Karpas-422 (cell line): ENCODE measurements at regions not wholly inside any gene's neighbourhood (a gene's known extent, or its start where the extent isn't known, plus 50 kb on each side); places are given as distances from the start of the nearest gene placed in this dataset.
A peak's percentile ranks its signal among the peaks of the same experiment; 100 is the strongest.
"Not testable (repeated sequence)": the region's sequence is repeated elsewhere in the genome, so short reads cannot be mapped to it uniquely, and the experiment has no call there.

ENCODE experiments used
- DNase-seq: peaks from one replicate; pipeline ENCODE4 v3.0.0-alpha.2; 2015
- H2AFZ ChIP-seq: fragments of 200-600 bp; sonication (generic); 2 replicates; pipeline ENCODE4 v1.6.1; 2014; ENCODE audit warnings: antibody characterized with exemption, low read length, mixed read lengths
- H3K27ac ChIP-seq: fragments of 200-600 bp; sonication (generic); 2 replicates; pipeline ENCODE4 v1.5.1; 2014; ENCODE audit warnings: mild to moderate bottlenecking, low read length, moderate library complexity
- H3K27me3 ChIP-seq: fragments of 200-600 bp; sonication (generic); 2 replicates; pipeline ENCODE4 v1.6.1; 2014; ENCODE audit warnings: low read length, mixed read lengths
- H3K36me3 ChIP-seq: fragments of 200-600 bp; sonication (generic); 2 replicates; pipeline ENCODE4 v1.6.1; 2014; ENCODE audit warnings: low read length, mixed read lengths; ENCODE audit not compliant: insufficient read depth
- H3K4me1 ChIP-seq: fragments of 200-600 bp; sonication (generic); 2 replicates; pipeline ENCODE4 v1.6.1; 2014; ENCODE audit warnings: mild to moderate bottlenecking, low read length, mixed read lengths
- H3K4me2 ChIP-seq: fragments of 200-600 bp; sonication (generic); 2 replicates; pipeline ENCODE4 v1.6.1; 2014; ENCODE audit warnings: low read length, low read depth, mild to moderate bottlenecking; ENCODE audit not compliant: poor library complexity, severe bottlenecking
- H3K4me3 ChIP-seq: fragments of 200-600 bp; sonication (generic); 2 replicates; pipeline ENCODE4 v1.5.1; 2014; ENCODE audit warnings: mild to moderate bottlenecking, antibody characterized with exemption, low read length, mixed read lengths
- H3K79me2 ChIP-seq: fragments of 200-600 bp; sonication (generic); 2 replicates; pipeline ENCODE4 v1.6.1; 2014; ENCODE audit warnings: mild to moderate bottlenecking, low read length, mixed read lengths
- H3K9ac ChIP-seq: fragments of 200-600 bp; sonication (generic); 2 replicates; pipeline ENCODE4 v1.6.0; 2014; ENCODE audit warnings: low read length
- H3K9me2 ChIP-seq: fragments of 200-600 bp; sonication (generic), shearing (Covaris generic); replicated peaks from 2 replicates; pipeline ENCODE4 v1.6.0; 2014; ENCODE audit warnings: mild to moderate bottlenecking, low read length, moderate library complexity; ENCODE audit not compliant: insufficient read depth
- H3K9me3 ChIP-seq: fragments of 300-700, 200-600 bp; sonication (generic); 2 replicates; pipeline ENCODE4 v1.6.1; 2014; ENCODE audit warnings: low read length, mixed read lengths
- H4K20me1 ChIP-seq: fragments of 200-600 bp; sonication (generic); 2 replicates; pipeline ENCODE4 v1.6.1; 2014; ENCODE audit warnings: mild to moderate bottlenecking, antibody characterized with exemption, low read length, low read depth; ENCODE audit not compliant: insufficient read depth

GRCh38 chr6:126217497-126217896, 122.4 kb upstream of the CENPW start:
- Histone ChIP-seq H2AFZ (no peak overlapping the region), H3K27me3 (no peaks in the 10 kb centered on the region), H3K27ac (no peak overlapping the region), H3K36me3 (peaks cover 6% of the 10 kb centered on the region; the same call in 1 of the 2 replicates), H3K9me2 (no peaks in the 10 kb centered on the region), H3K9ac (no peak overlapping the region), H3K4me1 (no peaks in the 10 kb centered on the region), H3K4me3 (no peak overlapping the region), H3K4me2 (no peak overlapping the region), H4K20me1 (no peaks in the 10 kb centered on the region), H3K79me2 (no peaks in the 10 kb centered on the region), H3K9me3 (peaks cover 5% of the 10 kb centered on the region; the same call in 1 of the 2 replicates)
- no peak for DNase-seq

- H2AFZ ChIP-seq, H3K4me3 ChIP-seq, H3K9me2 ChIP-seq, H3K27ac ChIP-seq, DNase-seq, H3K79me2 ChIP-seq, H3K4me1 ChIP-seq, H4K20me1 ChIP-seq, H3K27me3 ChIP-seq, H3K36me3 ChIP-seq, H3K4me2 ChIP-seq, H3K9ac ChIP-seq, H3K9me3 ChIP-seq: not testable (repeated sequence)
These were observed 119.0 kb upstream of the CENPW start for GRCh38 chr6:126220901-126221300.

GRCh38 chr6:126227833-126228702, 111.8 kb upstream of the CENPW start:
- Histone ChIP-seq H3K4me1 (peaks cover 5% of the 10 kb centered on the region), H4K20me1 (no peaks in the 10 kb centered on the region), H3K9me2 (0 out of 2 replicates have a peak, but pooled peaks cover 2% of the 10 kb centered on the region), H2AFZ (no peak overlapping the region), H3K36me3 (no peaks in the 10 kb centered on the region), H3K9me3 (no peaks in the 10 kb centered on the region), H3K4me2 (no peak overlapping the region), H3K27ac (no peak overlapping the region), H3K4me3 (no peak overlapping the region), H3K27me3 (no peaks in the 10 kb centered on the region), H3K79me2 (no peaks in the 10 kb centered on the region), H3K9ac (no peak overlapping the region)
- no peak for DNase-seq

GRCh38 chr6:126232671-126233070, 107.2 kb upstream of the CENPW start:
- H3K4me1 ChIP-seq: peaks cover 5% of the 10 kb centered on the region
- H3K27me3 ChIP-seq: no peaks in the 10 kb centered on the region
- no peaks in the 10 kb centered on the region for H3K9me2 ChIP-seq
- H3K9me3 ChIP-seq: no peaks in the 10 kb centered on the region
- DNase-seq: no peak
- H3K79me2 ChIP-seq: no peaks in the 10 kb centered on the region
- H4K20me1 ChIP-seq: no peaks in the 10 kb centered on the region
- H3K36me3 ChIP-seq: no peaks in the 10 kb centered on the region
- no peak overlapping the region for H3K9ac ChIP-seq
- no peak overlapping the region for H3K4me3 ChIP-seq
- H3K4me2 ChIP-seq: no peak overlapping the region
- no peak overlapping the region for H2AFZ ChIP-seq
- H3K27ac ChIP-seq: no peak overlapping the region

GRCh38 chr6:126233192-126233591, 106.7 kb upstream of the CENPW start:
- H2AFZ ChIP-seq: no peak overlapping the region
- no peak overlapping the region for H3K4me3 ChIP-seq
- no peak for DNase-seq
- H4K20me1 ChIP-seq: no peaks in the 10 kb centered on the region
- no peaks in the 10 kb centered on the region for H3K79me2 ChIP-seq
- H3K27me3 ChIP-seq: no peaks in the 10 kb centered on the region
- no peaks in the 10 kb centered on the region for H3K9me2 ChIP-seq
- H3K36me3 ChIP-seq: no peaks in the 10 kb centered on the region
- H3K9me3 ChIP-seq: no peaks in the 10 kb centered on the region
- H3K27ac ChIP-seq: no peak overlapping the region
- H3K9ac ChIP-seq: no peak overlapping the region
- H3K4me1 ChIP-seq: peaks cover 5% of the 10 kb centered on the region
- no peak overlapping the region for H3K4me2 ChIP-seq

- H3K27me3 ChIP-seq: no peaks in the 10 kb centered on the region
- no peaks in the 10 kb centered on the region for H3K4me1 ChIP-seq
- H3K9me2 ChIP-seq: no peaks in the 10 kb centered on the region
- H2AFZ ChIP-seq: no peak overlapping the region
- H3K4me3 ChIP-seq: no peak overlapping the region
- H3K36me3 ChIP-seq: no peaks in the 10 kb centered on the region
- H4K20me1 ChIP-seq: no peaks in the 10 kb centered on the region
- H3K9me3 ChIP-seq: no peaks in the 10 kb centered on the region
- H3K4me2 ChIP-seq: no peak overlapping the region
- H3K79me2 ChIP-seq: no peaks in the 10 kb centered on the region
- H3K9ac ChIP-seq: no peak overlapping the region
- no peak for DNase-seq
- H3K27ac ChIP-seq: no peak overlapping the region
These were observed 104.6 kb upstream of the CENPW start for GRCh38 chr6:126235363-126235762.

GRCh38 chr6:126245077-126245476, 94.8 kb upstream of the CENPW start:
- H3K4me2 ChIP-seq: no peak overlapping the region

GRCh38 chr6:126252154-126252553, 87.8 kb upstream of the CENPW start:
- Histone ChIP-seq H4K20me1 (no peaks in the 10 kb centered on the region), H3K36me3 (no peaks in the 10 kb centered on the region), H2AFZ (peak overlapping the region; percentile 60; the same call in 1 of the 2 replicates), H3K27me3 (no peaks in the 10 kb centered on the region), H3K4me1 (peaks cover 5% of the 10 kb centered on the region; the same call in 1 of the 2 replicates), H3K27ac (no peak overlapping the region), H3K9me2 (no peaks in the 10 kb centered on the region), H3K79me2 (no peaks in the 10 kb centered on the region), H3K4me3 (no peak overlapping the region), H3K9me3 (peaks cover 6% of the 10 kb centered on the region; the same call in 1 of the 2 replicates), H3K4me2 (no peak overlapping the region), H3K9ac (no peak overlapping the region)
- DNase-seq: no peak

More at GRCh38 chr6:126245077-126245476, 94.8 kb upstream of the CENPW start:
- H4K20me1 ChIP-seq: no peaks in the 10 kb centered on the region
- no peaks in the 10 kb centered on the region for H3K4me1 ChIP-seq
- no peak for DNase-seq
- H3K9ac ChIP-seq: no peak overlapping the region
- no peaks in the 10 kb centered on the region for H3K9me2 ChIP-seq
- H2AFZ ChIP-seq: 0 out of 2 replicates have a peak overlapping the region, but pooled peaks have one; percentile 10
- H3K9me3 ChIP-seq: no peaks in the 10 kb centered on the region
- H3K27ac ChIP-seq: no peak overlapping the region
- no peaks in the 10 kb centered on the region for H3K79me2 ChIP-seq
- no peak overlapping the region for H3K4me3 ChIP-seq
- no peaks in the 10 kb centered on the region for H3K27me3 ChIP-seq
- no peaks in the 10 kb centered on the region for H3K36me3 ChIP-seq
